GM12873 (cell line): ENCODE measurements at regions not wholly inside any gene's neighbourhood (a gene's known extent, or its start where the extent isn't known, plus 50 kb on each side); places are given as distances from the start of the nearest gene placed in this dataset.

ENCODE experiments used
- CTCF ChIP-seq: IDR thresholded peaks from 2 replicates; pipeline ENCODE4 v1.5.1; 2012; ENCODE audit warnings: low read depth, mild to moderate bottlenecking, moderate library complexity, low read length, control low read depth; ENCODE audit not compliant: insufficient read depth; ENCODE audit errors: missing control alignments

DNA sequence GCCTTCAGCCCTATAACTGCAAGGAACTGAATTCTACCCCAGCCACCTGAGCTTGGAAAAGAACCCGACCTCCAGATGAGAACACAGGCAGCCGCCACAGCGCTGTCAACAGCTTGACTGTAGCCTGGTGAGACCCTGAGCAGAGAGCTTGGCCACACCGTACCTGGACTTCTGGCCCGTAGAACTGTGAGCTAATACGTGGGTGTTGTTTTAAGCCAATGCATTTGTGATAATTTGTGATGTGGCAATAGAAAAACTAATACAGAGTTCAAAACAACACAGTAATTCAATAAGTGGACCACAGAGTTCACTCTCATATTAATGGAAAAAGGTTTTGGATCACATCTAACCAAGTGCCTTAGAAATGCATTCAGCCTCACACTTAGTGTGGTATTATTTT is 96.6 kb upstream of the TBL1X start:
- TF ChIP-seq CTCF, result no peak

- TF ChIP-seq CTCF, result no peak
Measured at GRCh38 chrX:9369802-9370291, 95.0 kb upstream of the TBL1X start.

- TF ChIP-seq CTCF, result no peak
Measured at GRCh38 chrX:9370893-9371292, 94.0 kb upstream of the TBL1X start.

GRCh38 chrX:9372866-9373265 is 92.0 kb upstream of the TBL1X start:
- TF ChIP-seq CTCF, result no peak

GRCh38 chrX:9373789-9374188 is 91.1 kb upstream of the TBL1X start:
- no peak for TF ChIP-seq CTCF

DNA sequence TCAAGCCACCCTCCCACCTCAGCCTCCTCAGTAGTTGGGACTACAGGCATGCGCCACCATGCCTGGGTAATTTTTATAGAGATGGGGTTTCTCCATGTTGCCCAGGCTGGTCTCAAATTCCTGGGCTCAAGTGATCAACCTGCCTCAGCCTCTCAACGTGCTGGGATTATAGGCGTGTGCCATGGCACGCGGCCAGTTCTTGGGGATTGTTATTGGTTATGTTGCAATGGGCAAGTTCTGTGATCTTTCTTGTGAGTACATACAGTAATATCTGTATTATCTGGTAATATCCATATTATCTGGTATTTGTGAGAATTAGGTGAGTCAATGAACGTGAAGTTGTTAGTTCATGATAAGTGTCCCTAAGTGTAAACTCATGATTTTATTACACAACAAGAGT is 90.3 kb upstream of the TBL1X start:
- no peak for TF ChIP-seq CTCF

DNA sequence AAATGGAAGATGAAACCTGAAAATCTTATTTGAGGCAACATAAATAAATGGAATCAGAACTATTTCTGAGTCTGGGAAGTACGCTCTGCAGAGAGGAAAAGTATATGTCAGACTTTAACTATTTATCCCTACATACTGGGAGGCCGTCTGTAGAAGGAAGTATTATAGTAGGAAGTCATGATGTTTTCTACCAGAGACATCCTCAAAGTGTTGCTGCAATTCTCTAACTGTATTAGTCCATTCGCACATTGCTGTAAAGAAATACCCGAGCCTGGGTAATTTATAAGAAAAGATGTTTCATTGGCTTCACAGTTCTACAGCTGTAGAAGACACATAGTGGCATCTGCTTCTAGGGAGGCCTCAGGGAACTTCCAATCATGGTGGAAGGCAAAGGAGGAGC is 88.7 kb upstream of the TBL1X start:
- TF ChIP-seq CTCF, result no peak
